DMS 273 (cell line): ENCODE measurements at regions not wholly inside any gene's neighbourhood (a gene's known extent, or its start where the extent isn't known, plus 50 kb on each side); places are given as distances from the start of the nearest gene placed in this dataset.
"Not testable (repeated sequence)": the region's sequence is repeated elsewhere in the genome, so short reads cannot be mapped to it uniquely, and the experiment has no call there.

ENCODE experiments used
- DNase-seq: peaks from one replicate; lab custom pipeline; 2025; ENCODE audit not compliant: unreplicated experiment; lab: John Stamatoyannopoulos, UW

DNA sequence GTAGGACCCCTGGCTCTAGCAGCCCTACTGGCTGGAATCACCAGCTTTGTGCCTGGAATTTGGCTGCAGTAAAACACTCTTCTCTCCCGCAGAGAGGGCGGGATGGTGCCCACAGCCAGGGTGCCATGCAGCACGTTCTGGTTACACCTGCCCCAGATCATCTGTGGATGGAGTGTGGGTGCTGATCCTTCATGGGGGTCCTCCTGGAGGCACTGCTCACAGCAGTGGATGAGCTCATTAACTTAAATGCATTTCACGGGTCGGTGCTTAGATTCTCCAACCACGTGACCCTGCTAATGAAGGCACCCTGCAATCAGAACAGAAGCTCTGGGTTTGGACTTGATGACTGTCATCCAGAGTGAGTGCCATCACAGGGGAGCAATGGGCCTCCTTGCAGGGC lies 138.6 kb upstream of the AFDN start:
- DNase-seq, result no peak

GRCh38 chr6:167689278-167689677 lies 137.4 kb upstream of the AFDN start:
- DNase-seq, result no peak

- no peak for DNase-seq
Observed at GRCh38 chr6:167689751-167690150, 137.0 kb upstream of the AFDN start.

DNA sequence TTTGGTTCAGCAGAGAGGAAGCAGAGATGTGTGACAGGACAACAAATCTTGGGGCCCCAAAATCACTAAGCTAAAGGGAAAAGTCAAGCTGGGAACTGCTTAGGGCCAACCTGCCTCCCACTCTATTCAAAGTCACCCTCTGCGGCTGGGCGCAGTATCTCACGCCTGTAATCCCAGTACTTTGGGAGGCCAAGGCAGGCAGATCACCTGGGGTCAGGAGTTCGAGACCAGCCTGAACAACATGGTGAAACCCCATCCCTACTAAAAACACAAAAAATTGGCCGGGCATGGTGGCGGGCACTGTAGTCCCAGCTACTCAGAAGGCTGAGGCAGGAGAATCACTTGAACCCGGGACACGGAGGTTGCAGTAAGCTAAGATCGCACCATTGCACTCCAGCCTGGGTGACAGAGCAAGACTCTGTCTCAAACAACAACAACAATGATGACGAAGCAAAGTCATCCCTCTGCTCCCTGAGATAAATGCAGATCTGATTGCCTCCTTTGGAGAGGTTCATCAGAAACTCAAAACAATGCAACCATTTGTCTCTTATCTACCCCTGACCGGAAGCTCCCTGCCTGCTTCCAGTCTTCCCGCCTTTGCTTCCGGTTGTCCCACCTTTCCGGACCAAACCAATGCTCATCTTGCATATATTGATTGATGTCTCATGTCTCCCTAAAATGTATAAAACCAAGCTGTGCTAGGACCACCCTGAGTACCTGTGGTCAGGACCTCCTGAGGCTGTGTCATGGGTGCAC lies 136.4 kb upstream of the AFDN start:
- not testable (repeated sequence) for DNase-seq

GRCh38 chr6:167690931-167691330 lies 135.8 kb upstream of the AFDN start:
- peak; percentile 71 for DNase-seq

- no peak for DNase-seq
Observed at GRCh38 chr6:167691533-167692312, 135.0 kb upstream of the AFDN start.

GRCh38 chr6:167693478-167693877 lies 133.2 kb upstream of the AFDN start:
- not testable (repeated sequence) for DNase-seq

DNA sequence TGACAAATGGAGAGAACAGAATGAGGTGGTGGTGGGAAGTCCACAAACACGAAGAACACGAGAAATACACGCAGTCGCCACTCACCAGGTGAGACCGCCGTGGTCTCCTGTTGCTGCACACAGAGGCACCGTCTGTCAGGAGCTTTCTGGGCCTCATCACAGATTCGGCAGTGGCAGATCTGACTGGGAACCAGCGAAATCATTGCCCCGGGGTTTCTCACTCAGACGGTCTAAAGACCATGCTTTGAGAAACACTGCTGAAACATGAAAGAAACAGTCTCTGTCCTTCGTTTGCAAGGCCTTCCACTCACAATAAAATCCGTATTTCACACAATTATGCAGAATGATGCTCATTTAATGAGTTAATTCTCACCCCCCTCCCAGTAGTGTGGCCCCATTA lies 130.9 kb upstream of the AFDN start:
- no peak for DNase-seq

- no peak for DNase-seq
Observed at GRCh38 chr6:167696296-167696695, 130.4 kb upstream of the AFDN start.

- DNase-seq, result peak; percentile 93
Observed at GRCh38 chr6:167697316-167697715, 129.4 kb upstream of the AFDN start.

- no peak for DNase-seq
Observed at GRCh38 chr6:167698540-167698939, 128.2 kb upstream of the AFDN start.

DNA sequence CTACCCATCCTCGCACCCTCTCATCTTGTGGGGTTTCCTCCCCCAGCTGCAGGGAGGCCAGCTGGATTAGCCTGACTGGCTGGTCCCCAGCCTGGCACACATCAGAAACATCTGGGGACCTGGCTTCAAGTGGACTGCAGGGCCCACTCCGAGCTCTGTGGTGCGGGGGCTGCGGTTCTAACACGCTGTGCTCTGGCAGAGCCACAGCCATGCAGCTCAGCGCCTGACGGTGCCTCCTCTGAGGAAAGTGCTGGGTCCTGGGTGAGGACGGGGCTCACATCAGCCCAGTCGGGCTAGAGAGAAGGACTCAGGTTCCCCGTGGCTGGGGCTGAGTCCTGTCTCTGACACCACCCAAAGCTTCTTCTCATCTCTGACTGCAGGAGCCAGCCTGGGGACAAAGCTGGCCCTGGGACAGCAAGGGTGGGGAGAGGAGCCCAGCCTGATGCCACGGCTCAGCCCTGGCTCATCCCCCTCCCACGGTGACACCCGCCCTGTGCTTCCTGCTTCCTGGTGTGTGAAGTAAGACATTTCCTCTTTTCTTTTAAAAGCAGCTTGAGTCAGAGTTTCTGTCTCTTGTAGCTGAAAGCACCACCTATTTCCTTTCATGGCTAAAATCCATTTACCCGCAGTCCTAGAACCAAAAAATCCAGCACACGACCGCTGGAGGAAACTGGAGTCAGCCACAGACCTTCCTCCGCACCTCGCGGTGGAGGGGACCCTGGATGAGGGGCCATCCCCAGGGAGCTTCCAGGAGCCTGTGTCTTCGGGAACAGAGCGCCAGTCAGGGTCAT lies 127.4 kb upstream of the AFDN start:
- DNase-seq, result no peak

DNA sequence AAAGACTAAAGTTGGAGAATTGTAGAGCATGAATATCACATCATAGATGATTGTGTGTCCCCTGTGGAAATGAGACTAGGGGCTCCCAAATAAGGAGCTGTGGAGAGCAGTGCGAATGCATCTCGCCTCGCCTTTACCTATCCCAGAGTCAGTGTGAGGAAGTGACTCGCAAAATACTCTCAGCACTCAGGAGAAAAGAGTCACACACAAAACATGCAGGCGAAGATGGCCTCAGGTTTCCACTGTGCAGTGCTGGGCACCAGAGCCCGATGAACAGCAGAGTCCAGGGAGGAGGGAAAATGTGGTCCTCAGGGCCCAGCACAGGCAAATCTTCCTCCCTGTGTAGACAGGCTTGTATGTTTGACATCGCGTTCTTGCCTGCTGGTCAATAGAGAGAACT lies 126.5 kb upstream of the AFDN start:
- DNase-seq, result no peak

GRCh38 chr6:167701010-167701409 lies 125.7 kb upstream of the AFDN start:
- no peak for DNase-seq

- no peak for DNase-seq
Observed at GRCh38 chr6:167702241-167702827, 124.4 kb upstream of the AFDN start.

- no peak for DNase-seq
Observed at GRCh38 chr6:167703347-167703746, 123.4 kb upstream of the AFDN start.

DNA sequence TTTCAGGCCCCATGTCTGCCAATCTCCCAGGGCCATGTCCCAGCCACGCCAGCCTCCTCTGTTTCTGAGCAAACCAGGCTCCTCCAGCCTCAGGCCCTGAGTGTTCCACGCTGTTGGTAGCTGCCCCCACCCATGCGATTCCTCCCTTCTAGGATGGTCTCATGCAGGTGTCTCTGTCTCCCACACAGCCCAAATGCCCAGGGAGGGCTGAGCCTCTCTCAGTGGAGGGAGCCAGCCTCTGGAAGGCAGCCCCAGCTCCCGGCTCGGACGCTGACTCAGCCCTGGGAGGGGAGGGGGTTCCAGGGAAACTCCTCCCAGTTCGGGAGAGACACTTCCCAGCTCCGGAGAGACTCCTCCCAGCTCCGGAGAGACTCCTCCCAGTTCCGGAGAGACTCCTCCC lies 122.9 kb upstream of the AFDN start:
- no peak for DNase-seq

DNA sequence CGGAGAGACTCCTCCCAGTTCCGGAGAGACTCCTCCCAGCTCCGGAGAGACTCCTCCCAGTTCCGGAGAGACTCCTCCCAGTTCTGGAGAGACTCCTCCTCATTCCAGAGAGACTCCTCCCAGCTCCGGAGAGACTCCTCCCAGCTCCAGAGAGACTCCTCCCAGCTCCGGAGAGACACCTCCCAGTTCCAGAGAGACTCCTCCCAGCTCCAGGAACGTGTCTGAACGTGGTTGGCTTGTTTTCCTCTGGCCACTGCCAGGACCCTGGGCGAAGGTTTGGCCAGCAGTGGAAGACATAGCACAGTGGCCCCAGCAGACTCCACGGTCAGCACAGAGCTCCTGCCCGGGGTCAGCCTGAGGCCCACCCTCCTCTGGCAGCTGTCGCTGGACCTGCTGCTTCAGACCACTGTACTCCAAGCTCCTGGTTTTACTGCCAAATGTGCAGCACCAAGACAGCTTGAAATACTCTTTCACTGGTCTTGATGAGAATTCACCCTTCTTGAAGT lies 122.3 kb upstream of the AFDN start:
- no peak for DNase-seq

DNA sequence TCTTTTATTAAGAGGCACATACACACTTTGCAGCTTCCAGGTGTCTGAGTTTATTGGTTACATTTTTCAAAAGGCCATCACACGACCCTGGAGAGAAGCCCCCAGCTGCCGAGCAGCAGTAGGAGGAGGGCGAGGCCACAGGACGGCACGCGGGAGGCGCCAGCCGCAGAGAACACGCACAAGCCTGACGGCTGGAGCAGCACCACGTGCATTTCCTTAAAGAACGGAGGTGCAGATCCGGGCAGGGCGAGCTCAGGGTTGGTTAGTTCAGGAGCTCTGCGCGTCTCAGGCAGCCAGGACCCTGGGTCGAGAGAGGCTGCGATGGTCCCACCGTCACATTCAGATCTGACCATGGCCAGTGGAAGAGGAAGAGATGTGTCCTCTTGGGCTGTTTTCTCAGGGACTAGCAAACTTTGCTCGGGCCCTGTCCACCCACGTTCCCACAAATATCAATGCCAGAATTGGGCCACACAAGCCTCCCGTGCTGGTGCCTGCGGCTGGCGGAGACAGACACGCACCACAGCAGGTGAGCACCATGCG lies 121.4 kb upstream of the AFDN start:
- no peak for DNase-seq

DNA sequence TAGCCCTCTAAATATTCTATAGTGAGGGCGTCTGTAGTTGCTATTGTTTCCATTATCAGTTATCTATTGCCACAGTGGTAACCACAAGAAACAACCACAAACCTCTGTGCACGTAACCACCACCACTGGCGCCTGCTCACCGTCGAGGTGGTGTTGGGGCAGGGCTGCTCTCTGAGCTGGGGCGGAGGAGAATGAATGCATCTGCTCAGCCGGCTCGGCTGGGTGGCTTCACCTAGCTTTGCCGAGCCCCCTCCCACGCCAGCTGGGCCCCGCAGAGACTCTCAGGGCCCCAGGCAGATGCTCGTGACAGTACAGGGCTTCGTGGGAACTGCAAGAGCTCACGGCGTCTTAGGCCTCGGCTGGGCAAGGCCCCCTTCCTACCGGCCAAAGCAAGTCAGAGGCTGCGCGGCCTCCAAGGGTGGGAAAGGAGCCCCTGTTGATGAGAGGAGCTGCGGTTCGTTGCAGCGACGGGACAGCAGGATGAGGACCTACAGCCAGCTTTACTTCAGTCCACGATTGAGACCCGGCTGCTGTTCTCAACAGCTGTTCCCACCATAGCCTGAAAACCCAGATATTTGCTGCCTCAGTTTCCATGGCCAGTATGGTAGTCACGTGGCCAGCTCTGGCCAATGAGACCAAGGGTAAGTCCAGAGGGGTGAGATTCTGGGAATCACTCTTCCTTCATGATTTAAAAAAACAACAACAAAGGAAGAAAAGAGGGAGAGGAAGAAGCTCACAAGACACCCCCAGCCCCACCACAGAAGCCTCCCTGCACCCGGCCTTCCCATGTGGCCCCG lies 120.2 kb upstream of the AFDN start:
- no peak for DNase-seq
